ENCODE measurements at regions not wholly inside any gene's neighbourhood (a gene's known extent, or its start where the extent isn't known, plus 50 kb on each side); places are given as distances from the start of the nearest gene placed in this dataset.
"Not testable (repeated sequence)": the region's sequence is repeated elsewhere in the genome, so short reads cannot be mapped to it uniquely, and the experiment has no call there.

- Histone ChIP-seq H3K27ac (replicated peaks in 1 of 4) (no peak overlapping the region), H3K9me3 (peaks cover 0 to 9% (median 3%) of the 10 kb centered on the region in 4 donors), H3K36me3 (no peaks in the 10 kb centered on the region), H3K4me3 (no peak overlapping the region), H3K27me3 (no peaks in the 10 kb centered on the region), H3K4me1 (no peaks in the 10 kb centered on the region)
- no peak for DNase-seq (ENCODE audit: extremely low spot score)
- intact Hi-C loops (cut with DNase I) = no loop called here
- no peak for TF ChIP-seq POLR2A (IDR thresholded peaks at IDR 0.05; ENCODE audit: low read depth)
- no peak for TF ChIP-seq EP300 (IDR thresholded peaks at IDR 0.05)
- TF ChIP-seq CTCF (IDR thresholded peaks at IDR 0.05) = no peak
- no peak for TF ChIP-seq POLR2AphosphoS5 (IDR thresholded peaks at IDR 0.05)
- 65% methylated on average over 1 of the region's 1 CpG for WGBS
These were observed 205.3 kb upstream of the ASCC3 start for GRCh38 chr6:101086473-101086872.

DNA sequence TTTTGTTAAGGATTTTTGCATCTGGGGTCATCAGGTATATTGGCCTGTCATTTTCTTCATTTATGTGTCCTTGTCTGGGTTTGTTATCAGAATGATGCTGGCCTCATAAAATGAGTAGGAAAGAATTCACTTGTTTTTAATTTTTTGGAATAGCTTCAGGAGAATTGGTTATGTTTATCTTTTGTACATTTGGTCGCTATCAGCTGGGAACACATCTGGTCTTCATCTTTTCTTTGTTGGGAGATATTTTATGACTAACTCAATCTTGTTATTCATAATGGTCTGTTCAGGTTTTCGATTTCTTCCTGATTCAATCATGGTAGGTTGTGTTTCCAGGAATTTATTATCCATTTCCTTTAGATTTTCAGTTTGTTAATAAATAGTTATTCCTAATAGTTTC is 207.5 kb upstream of the ASCC3 start:
- Histone ChIP-seq H3K4me1 (no peaks in the 10 kb centered on the region), H3K4me3 (no peak overlapping the region), H3K9me3 (peaks cover 0 to 17% (median 6%) of the 10 kb centered on the region in 4 donors), H3K36me3 (no peaks in the 10 kb centered on the region), H3K27me3 (no peaks in the 10 kb centered on the region), H3K27ac (replicated peaks in 1 of 4) (no peak overlapping the region)
- intact Hi-C loops (cut with DNase I) = no loop called here
- DNase-seq (ENCODE audit: extremely low spot score) = no peak
- TF ChIP-seq CTCF (IDR thresholded peaks at IDR 0.05) (no peak), POLR2A (IDR thresholded peaks at IDR 0.05; ENCODE audit: low read depth) (no peak), EP300 (IDR thresholded peaks at IDR 0.05) (no peak)
- WGBS = 58% methylated on average over 2 of the region's 2 CpGs

DNA sequence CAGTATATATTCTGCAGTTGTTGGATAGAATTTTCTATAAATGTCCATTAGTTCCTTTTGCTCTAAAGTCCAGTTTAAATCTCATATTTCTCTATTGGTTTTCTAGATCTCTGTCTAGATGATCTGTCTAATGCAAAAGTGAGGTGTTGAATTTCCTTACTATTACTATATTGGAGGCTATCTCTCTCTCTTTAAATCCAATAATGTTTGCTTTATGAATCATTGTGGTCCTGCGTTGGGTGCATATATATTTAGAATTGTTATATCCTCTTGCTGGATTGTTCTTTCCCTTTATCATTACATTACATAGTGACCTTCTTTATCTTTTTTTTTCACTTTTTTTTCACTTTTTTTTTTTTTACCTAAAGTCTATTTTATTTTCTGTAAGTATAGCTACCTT is 208.5 kb upstream of the ASCC3 start:
- no peak overlapping the region for H3K4me3 ChIP-seq
- peaks cover 0 to 17% (median 6%) of the 10 kb centered on the region in 4 donors for H3K9me3 ChIP-seq
- no peak for DNase-seq (ENCODE audit: extremely low spot score)
- TF ChIP-seq POLR2AphosphoS5 (IDR thresholded peaks at IDR 0.05) (no peak), CTCF (IDR thresholded peaks at IDR 0.05) (no peak), EP300 (IDR thresholded peaks at IDR 0.05) (no peak), POLR2A (IDR thresholded peaks at IDR 0.05; ENCODE audit: low read depth) (no peak)
- H3K4me1 ChIP-seq = no peaks in the 10 kb centered on the region
- intact Hi-C loops (cut with DNase I) = no loop called here
- no peaks in the 10 kb centered on the region for H3K36me3 ChIP-seq
- H3K27me3 ChIP-seq = no peaks in the 10 kb centered on the region
- H3K27ac ChIP-seq (replicated peaks in 1 of 4) = no peak overlapping the region
- WGBS = 84% methylated on average over 1 of the region's 1 CpG

DNA sequence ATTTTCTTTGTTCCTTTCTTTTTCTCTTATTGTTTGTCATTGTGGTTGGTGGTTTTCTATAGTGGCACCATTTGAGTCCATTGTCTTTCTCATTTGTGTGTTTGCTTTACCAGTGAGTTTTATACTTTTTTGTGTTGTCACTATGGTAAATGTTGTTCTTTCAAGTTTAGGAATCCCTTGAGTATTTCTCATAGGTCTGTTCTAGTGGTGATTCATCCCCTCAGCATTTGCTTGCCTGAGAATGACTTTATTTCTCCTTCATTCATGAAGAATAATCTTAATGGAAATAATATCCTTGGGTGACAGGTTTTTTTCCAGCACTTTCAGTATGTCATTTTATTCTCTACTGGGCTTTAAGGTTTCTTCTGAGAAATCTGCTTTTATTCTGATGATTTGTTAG is 209.2 kb upstream of the ASCC3 start:
- Histone ChIP-seq H3K4me1 (no peaks in the 10 kb centered on the region), H3K27me3 (no peaks in the 10 kb centered on the region), H3K36me3 (no peaks in the 10 kb centered on the region), H3K9me3 (peaks cover 0 to 17% (median 6%) of the 10 kb centered on the region in 4 donors), H3K4me3 (no peak overlapping the region), H3K27ac (replicated peaks in 1 of 4) (no peak overlapping the region)
- TF ChIP-seq CTCF (IDR thresholded peaks at IDR 0.05) = no peak
- no peak for TF ChIP-seq EP300 (IDR thresholded peaks at IDR 0.05)
- TF ChIP-seq POLR2AphosphoS5 (IDR thresholded peaks at IDR 0.05) = no peak
- no peak for TF ChIP-seq POLR2A (IDR thresholded peaks at IDR 0.05; ENCODE audit: low read depth)
- intact Hi-C loops (cut with DNase I) = no loop called here
- DNase-seq (ENCODE audit: extremely low spot score) = no peak

- intact Hi-C loops (cut with DNase I); H3K36me3 ChIP-seq; H3K4me3 ChIP-seq; H3K27ac ChIP-seq (replicated peaks in 1 of 4); H3K27me3 ChIP-seq; DNase-seq (ENCODE audit: extremely low spot score); H3K9me3 ChIP-seq; H3K4me1 ChIP-seq: not testable (repeated sequence)
These were observed 217.5 kb upstream of the ASCC3 start for GRCh38 chr6:101098605-101099004.
